Activated gamma-delta T cell treated with anti-CD3 and anti-CD28 coated beads, Interleukin-2, amount 50 U/mL, for 16 hours (primary cell): ENCODE measurements at regions not wholly inside any gene's neighbourhood (a gene's known extent, or its start where the extent isn't known, plus 50 kb on each side); places are given as distances from the start of the nearest gene placed in this dataset.
"Not testable (repeated sequence)": the region's sequence is repeated elsewhere in the genome, so short reads cannot be mapped to it uniquely, and the experiment has no call there.

Experiments
- DNase-seq: peaks from one replicate; pipeline ENCODE4 v3.0.0-alpha.2; 2020; ENCODE audit warnings: low read depth

DNA sequence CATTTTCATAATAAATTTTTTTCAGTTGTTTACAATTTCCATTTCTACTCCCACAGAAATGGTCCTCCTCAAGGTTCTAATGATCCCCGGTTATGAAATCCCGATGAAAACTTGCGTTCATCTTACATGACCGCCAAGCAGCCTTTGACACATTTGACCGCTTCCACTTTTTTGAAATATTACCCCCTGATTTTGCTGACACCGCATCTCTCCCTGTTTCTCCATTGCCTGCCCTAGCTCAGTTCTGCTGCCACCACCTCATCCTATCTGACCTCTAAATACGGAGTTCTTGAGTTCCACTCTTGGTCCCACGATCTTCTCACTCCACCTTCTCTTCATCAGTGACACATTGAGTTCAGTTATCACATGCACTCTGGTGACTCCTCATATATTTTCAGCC is 74.1 kb downstream of the SLC35B3 start:
- DNase-seq: no peak

DNA sequence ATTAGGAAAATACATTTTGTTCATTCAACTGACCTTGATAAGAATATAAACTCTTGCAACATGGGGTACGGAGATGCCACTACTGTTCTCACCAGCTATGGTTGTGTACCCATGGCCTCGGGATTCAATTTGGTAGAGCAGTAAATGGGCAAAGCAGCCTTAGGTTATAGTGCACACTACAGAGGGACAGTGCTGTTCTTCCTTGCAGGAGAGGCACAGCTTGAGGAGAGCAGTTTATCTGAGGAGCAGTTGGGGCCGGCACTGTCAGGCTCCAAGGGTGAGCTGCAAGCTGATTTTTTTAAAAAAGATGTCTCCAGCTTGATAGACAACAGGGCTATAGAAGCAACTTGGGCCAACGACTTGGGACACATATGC is 82.4 kb downstream of the SLC35B3 start:
- no peak for DNase-seq

DNA sequence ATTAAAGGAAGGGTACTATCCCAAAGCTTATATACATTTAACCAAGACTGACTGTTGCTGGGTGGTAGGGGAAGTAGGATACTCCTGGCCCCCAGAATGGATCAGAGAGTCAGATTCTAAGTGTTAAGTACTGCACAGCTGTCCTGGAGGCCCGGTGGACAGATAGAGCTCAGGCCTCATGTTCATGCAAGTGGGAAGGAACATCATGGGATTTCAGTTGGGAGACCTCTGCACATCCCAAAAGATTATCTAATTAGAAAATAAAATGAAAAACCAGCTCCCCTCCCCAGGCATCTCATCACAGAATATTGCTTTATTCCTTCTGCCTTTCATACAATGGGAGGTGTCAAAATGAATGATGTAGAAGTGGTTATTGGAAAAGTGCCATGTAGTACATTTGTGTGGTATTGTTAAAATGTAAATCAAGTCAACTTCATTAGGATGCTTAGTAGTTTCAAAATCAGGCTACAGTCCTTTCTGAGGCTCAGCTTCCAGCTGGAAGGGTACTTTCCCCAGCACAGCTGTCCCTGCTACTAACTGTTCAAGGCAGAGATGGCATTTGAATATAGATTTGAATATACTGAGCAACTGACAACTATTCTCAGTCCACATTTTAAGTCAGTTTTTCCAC is 82.9 kb downstream of the SLC35B3 start:
- DNase-seq: no peak

- no peak for DNase-seq
These were observed 91.7 kb downstream of the SLC35B3 start for GRCh38 chr6:8343600-8343999.

- DNase-seq: no peak
These were observed 93.0 kb downstream of the SLC35B3 start for GRCh38 chr6:8342241-8342819.

GRCh38 chr6:8337147-8337546 is 98.2 kb downstream of the SLC35B3 start:
- DNase-seq: no peak

DNA sequence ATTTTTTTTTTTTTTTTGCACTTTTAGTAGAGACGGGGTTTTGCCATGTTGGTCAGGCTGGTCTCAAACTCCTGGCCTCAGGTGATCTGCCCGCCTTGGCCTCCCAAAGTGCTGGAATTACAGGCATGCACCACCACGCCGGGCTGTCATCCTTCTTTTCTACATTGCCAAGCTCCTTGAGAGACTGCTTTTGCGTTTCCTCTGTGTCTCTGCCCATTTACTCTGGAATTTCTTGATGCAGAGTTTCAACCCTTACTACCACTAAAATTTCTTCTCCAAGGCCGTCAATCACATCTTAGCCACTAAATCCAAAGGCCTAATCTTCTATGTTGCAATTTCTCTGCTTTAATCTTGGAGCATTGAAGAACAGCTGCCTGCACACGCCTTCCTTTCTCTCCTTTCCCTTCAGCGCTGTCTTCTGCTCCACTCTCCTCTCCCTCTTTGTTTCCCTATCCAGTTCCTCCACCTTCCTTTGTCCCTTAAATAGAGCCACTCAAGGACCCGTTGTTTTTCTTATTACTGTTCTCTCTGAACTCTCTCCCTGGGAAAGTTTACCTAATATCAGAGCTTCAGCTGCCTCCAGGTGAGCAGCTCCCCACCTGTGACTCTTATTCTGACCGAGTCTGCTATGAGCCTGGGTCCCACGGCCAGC is 98.8 kb downstream of the SLC35B3 start:
- DNase-seq: no peak

GRCh38 chr6:8335896-8336295 is 99.4 kb downstream of the SLC35B3 start:
- no peak for DNase-seq

- DNase-seq: no peak
These were observed 100.0 kb downstream of the SLC35B3 start for GRCh38 chr6:8335381-8335780.

GRCh38 chr6:8334113-8334512 is 101.2 kb downstream of the SLC35B3 start:
- DNase-seq: no peak

GRCh38 chr6:8329562-8329961 is 105.8 kb downstream of the SLC35B3 start:
- DNase-seq: no peak

DNA sequence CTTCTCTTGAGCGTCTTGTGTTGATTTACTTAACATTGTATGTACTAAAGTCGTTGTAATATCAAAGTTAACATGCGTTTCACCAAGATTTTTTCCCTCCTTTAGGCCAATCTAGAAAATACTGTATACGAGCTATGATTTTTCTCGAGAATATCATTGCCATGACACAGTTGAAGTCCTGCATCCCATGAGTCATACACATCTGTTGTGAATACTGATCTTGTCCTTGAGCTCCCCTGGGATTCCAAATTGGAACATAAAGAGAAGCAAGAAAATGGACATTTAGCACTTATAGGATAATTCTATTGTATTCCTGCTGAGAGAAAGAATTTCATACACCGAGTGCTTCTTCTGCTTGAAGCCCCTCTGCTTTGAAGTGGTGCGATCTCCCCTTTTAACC is 109.6 kb downstream of the SLC35B3 start:
- no peak for DNase-seq

- no peak for DNase-seq
These were observed 112.7 kb downstream of the SLC35B3 start for GRCh38 chr6:8322659-8323058.

- DNase-seq: no peak
These were observed 113.5 kb downstream of the SLC35B3 start for GRCh38 chr6:8321671-8322404.

DNA sequence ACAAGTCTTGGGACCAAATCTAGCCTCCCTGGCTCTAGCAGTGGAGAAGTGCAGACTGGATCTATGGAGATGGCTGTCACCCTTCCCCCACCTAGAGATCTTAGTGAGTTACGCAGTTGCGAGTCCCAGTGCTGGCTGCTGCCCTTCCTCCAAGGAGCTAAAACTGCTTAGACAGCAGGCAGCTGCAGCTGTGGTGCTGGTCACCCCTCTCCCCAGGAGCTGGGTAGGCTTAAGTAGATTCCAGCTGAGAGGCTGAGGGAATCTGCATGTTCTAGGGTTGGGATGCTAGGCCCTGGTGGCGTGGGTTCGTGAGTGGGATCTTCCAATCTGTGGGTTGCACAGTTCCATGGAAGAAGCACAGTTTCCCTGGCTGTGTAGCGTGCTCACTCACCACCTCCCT is 120.2 kb downstream of the SLC35B3 start:
- DNase-seq: no peak

- no peak for DNase-seq
These were observed 133.8 kb downstream of the SLC35B3 start for GRCh38 chr6:8301502-8301901.

GRCh38 chr6:8299034-8299433 is 136.3 kb downstream of the SLC35B3 start:
- no peak for DNase-seq

DNA sequence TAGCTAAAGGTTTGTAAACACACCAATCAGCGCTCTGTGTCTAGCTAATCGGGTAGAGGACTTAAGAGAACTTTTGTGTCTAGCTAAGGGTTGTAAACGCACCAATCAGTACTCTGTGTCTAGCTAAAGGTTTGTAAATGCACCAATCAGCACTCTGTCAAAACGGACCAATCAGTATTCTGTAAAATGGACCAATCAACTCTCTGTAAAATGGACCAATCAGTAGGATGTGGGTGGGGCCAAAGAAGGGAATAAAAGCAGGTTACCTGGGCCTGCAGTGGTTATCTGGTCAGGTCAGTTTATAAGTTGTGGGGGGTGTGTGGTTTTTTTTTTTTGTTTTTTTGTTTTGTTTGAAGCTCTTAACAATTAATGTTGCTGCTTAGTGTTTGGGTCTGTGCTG is 152.4 kb downstream of the SLC35B3 start:
- not testable (repeated sequence) for DNase-seq

- no peak for DNase-seq
These were observed 153.0 kb downstream of the SLC35B3 start for GRCh38 chr6:8282380-8282779.

DNA sequence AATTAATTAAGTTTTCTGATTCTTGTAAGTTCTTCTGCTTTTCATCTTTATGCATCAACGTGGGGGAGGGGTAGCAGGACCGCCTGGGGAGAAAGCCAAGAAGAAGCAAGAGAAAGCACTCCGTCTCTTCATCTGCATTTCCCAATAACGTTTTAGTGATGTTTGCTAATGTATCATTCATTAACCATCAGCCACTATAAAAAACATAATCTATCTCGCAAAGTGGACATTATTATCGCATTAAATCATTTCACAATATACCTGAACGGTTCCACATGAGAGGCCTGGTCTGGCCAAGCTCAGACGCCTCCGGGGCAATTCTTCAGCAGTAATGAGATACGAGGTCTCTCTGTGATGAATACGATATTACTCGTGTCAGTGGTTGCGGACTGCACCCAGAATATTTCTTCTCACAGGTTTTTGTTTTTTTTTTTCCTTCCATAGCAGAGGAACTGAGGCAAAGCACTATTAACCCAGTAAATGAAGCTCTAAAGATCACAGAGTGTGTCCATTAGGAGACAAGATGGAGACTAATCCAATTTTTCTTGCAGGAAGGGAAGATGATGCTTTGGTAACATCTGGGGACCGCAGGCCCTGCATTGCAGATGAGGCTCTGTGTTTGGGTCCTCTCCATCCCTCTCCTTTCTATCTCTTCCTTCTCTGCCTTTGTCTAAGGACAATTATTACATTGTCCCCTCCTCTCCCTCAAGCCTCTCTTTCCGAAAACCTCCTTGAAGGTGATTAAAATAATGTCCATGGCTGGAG is 156.1 kb downstream of the SLC35B3 start:
- DNase-seq: no peak

DNA sequence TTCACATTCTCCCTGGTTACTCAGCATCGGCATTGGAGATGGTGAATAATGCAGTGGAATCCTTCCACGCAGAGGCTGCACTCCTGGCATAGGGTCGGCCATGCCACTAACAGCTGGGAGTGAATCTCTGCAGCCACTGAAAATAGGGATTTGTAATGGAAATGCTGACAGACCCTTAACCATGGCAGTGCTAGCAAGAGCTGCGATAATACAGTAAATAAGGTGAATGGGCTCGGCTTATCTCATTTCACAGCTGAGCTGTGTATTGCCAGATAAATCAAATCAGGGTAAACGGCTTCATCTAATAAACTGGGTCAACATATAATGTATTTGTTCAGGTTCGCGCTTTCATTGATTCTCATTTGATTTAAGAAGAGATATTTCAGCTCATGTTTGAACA is 156.8 kb downstream of the SLC35B3 start:
- no peak for DNase-seq

DNA sequence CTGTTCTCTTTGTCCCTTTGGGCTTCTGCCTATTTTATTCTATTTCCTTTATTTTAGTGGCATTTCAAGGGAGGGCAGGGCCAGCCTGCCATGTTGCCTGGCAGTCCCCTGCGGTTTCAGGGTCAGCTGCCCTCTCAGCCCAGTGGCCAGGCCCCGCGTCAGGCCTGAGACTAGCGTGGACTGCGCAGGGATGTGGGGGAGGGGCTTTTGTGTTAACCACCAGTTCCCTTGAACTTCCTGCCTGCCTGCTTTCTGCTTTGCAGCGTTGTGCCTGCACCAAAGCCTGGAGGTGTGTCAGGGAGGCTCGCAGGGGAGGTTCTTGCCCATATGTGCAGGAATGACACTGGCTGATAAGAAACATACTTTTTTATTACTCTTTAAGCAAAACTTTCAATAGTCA is 157.6 kb downstream of the SLC35B3 start:
- DNase-seq: no peak
